ENCODE measurements at regions not wholly inside any gene's neighbourhood (a gene's known extent, or its start where the extent isn't known, plus 50 kb on each side); places are given as distances from the start of the nearest gene placed in this dataset.
"Not testable (repeated sequence)": the region's sequence is repeated elsewhere in the genome, so short reads cannot be mapped to it uniquely, and the experiment has no call there.

DNA sequence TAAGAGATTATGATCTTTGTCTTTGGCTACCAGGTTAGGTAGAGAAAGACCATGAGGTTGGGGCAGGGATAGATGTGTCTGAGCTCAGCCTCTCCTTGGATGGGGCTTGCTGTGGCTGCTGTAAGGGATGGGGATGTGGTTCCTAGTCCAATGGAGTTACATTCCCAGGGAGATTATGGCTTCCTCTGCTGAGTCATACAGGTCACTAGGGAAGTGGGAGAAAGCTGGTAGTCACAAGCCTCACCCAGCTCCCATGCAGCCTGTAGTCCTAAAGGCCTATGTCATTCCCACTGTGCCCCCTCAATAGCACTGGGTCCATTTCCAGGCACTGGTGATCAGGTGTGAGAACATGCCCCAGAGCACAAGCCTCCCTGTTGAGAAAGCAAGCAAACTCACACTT is 70.6 kb upstream of the CENPE start:
- in situ Hi-C loops (cut with MboI; ENCODE audit: low pct_unique_long_range_greater_than_20kb in 2 of 9, low sequenced_read_pairs in 9 of 9, unreplicated experiment in 9 of 9) = no loop called here
- no peak for ATAC-seq (replicated peaks in 6 of 8)
- Histone ChIP-seq H3K4me3 (no peak overlapping the region), H3K27ac (no peak overlapping the region), H3K4me1 (replicated peaks in 1 of 2) (no peaks in the 10 kb centered on the region)

DNA sequence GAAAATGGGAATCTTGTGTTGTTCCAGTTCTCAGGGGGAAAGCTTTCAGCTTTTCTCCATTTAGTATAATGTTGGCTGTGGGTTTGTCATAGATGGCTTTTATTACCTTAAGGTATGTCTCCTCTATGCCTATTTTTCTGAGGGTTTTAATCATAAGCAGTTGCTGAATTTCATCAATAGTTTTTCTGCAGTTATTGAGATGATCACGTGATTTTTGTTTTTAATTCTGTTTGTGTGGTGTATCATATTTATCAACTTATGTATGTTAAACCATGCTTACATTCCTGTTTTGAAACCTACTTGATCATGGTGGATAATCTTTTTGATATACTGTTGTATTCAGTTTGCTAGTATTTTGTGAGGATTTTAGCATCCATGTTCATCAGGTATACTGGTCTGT is 66.8 kb upstream of the CENPE start:
- 0 to 100% (median 83%) methylated on average over 1 of the region's 1 CpG; no CpG with 5 or more reads in 3 of the 10 experiments for WGBS, 10 experiments
- Histone ChIP-seq H3K4me1 (replicated peaks in 1 of 2) (no peaks in the 10 kb centered on the region), H3K4me3 (no peak overlapping the region), H3K27ac (no peak overlapping the region)
- in situ Hi-C loops (cut with MboI; ENCODE audit: low pct_unique_long_range_greater_than_20kb in 2 of 9, low sequenced_read_pairs in 9 of 9, unreplicated experiment in 9 of 9) = no loop called here
- no peak for ATAC-seq (replicated peaks in 6 of 8)

DNA sequence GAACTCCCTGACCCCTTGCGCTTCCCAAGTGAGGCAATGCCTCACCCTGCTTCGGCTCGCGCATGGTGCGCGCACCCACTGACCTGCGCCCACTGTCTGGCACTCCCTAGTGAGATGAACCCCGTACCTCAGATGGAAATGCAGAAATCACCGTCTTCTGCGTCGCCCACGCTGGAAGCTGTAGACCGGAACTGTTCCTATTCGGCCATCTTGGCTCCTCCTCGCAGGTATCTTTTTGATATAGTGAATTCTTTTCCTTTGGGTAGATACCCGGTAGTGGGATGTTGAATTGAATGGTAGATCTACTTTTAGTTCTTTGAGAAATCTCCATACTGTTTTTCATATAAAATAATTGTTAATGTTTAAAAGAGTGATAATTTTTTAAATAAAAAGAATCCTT is 57.9 kb upstream of the CENPE start:
- 0 to 80% (median 35%) methylated on average over 1 to 7 of the region's 16 CpGs; no CpG with 5 or more reads in 4 of the 10 experiments for WGBS, 10 experiments
- H3K27ac ChIP-seq = peak overlapping the region; percentile 91 to 95
- in situ Hi-C loops (cut with MboI; ENCODE audit: low pct_unique_long_range_greater_than_20kb in 2 of 9, low sequenced_read_pairs in 9 of 9, unreplicated experiment in 9 of 9); H3K4me1 ChIP-seq (replicated peaks in 1 of 2): not testable (repeated sequence)
- ATAC-seq (replicated peaks in 6 of 8) = peak in 5 of 8 experiments; percentile 72 to 84 (median 76)
- peak overlapping the region; percentile 43 to 75 (median 62) for H3K4me3 ChIP-seq

All from motor neuron (in vitro differentiated cells).